ENCODE measurements at regions not wholly inside any gene's neighbourhood (a gene's known extent, or its start where the extent isn't known, plus 50 kb on each side); places are given as distances from the start of the nearest gene placed in this dataset.

DNA sequence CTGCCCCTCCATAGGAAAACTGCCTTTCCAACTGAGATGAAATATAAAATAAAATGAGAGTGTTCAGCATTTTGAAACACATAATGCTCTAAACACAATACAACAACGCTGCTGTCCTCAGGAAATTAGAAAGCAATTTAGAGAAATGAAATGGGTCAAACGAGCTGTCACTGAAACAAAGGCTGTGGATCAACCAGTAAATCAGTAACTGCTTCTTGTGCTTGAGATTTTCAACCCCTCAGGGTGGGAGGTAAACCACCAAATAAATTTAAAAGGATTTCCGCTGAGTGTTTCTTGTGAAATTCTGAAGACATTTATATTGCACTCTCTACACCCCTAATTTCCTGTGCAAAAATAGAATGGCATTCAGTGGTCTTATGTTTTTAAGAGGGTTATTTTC lies 657.1 kb upstream of the SEL1L start:
- DNase-seq: no peak

DNA sequence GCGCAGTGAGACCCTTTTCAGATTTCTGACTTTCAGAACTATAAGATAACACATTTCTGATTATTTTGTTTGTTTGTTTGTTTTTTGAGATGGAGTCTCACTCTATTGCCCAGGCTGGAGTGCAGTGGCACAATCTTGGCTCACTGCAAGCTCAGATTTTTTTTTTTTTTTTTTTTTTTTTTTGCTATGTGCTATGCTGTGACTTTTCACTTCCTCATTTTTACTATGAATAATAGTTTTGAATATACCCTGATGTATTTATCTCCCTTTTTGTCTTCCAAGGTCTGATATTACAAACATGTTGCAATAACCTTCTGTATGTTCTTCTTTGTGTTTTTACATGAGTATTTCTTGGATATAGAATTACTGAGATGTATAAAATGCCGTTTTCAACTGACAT lies 658.7 kb upstream of the SEL1L start:
- DNase-seq: no peak

DNA sequence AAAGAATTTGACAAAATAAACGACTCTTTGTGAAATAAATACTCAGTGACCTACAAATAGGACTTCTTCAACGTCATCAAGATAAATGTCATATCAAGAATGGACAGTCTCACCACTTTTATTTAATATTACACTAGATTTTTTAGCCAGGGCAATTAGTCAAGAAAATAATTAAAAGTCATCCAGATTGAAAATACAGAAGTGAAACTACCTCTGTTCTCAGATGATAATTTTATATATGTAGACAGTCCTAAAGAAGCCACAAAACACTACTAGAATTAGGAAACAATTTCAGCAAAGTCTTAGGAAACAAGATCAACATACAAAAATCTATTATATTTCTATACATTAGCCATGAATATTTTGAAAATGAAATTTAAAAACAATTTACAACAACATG lies 689.6 kb upstream of the SEL1L start:
- DNase-seq: no peak

- no peak for DNase-seq
These were observed 691.0 kb upstream of the SEL1L start for GRCh38 chr14:82224610-82225009.

DNA sequence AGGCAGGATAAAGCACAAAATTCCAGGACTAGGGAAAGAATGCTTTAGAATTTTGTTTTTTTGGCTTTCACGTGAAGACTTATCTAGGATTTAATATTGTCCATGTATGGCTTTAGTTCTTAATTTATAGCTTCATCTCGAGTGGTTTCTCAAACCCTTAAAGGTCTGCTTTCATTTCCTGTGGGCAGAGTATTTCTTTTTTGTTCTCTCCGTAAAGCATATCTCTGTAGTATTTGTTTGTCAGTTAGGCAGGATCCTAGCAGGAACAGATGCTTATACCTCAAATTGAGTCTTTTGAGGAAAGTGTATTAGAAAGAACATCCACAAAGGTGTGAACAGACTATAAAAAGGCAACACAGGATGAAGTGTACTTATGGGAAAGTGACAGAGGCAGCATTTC lies 697.1 kb upstream of the SEL1L start:
- DNase-seq: no peak

GRCh38 chr14:82238649-82239048 lies 705.0 kb upstream of the SEL1L start:
- no peak for DNase-seq

DNA sequence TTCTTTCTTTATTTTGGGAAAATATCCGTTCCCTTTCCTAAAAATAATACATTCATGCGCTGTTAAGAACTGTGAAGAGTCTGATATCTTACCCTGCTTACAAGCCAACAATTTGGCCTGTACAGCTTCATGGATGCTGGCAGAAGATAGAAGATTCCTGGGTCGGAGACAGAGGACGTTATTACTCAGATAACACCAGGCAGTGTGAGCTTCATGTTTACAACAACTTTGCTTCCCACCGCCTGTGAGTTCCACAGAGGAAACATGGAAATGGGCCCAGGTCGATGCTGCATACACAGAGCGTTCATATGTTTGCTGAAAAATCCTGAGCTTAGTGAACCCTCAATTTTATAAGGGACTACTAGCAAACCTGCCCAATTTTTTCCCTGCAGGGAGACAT lies 705.6 kb upstream of the SEL1L start:
- no peak for DNase-seq

DNA sequence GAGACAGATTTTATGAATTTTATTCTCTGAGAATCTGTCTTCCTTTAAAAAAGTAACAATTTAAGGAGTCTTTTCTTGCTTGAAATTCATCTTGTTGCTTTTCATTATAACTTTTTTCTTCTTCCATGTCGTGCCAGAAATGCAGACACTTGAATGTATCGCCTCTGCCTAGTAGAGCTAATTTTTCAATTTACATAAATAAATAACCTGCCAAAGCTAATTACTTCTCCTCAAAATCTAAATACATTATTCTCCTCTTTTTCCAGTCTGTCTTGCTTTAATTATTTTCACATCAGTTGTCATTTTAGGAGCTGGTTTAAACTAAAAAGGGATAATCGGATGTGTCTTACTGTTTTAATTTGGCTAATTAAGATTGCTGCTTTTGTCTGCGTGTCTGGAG lies 711.1 kb upstream of the SEL1L start:
- DNase-seq: no peak

DNA sequence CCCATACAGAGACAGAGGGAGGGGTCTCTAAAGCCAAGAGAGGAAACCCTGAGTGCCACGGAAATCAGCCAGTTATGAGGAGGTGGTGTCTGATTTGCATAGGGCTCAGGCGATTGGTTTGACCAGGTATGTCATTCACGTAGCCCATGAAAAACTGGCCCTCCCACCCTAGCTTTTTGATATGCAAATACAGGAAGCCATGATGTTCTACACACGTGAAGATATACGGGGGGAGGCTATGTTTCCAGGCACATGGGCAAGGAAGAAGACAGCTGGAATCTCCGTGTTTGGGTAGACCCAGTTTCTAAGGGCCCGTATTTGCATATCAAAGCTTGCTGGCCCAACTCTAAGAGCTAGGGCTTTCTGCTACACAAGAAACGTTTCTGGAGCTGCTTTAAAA lies 717.8 kb upstream of the SEL1L start:
- no peak for DNase-seq

GRCh38 chr14:82270286-82270685 lies 736.6 kb upstream of the SEL1L start:
- no peak for DNase-seq

DNA sequence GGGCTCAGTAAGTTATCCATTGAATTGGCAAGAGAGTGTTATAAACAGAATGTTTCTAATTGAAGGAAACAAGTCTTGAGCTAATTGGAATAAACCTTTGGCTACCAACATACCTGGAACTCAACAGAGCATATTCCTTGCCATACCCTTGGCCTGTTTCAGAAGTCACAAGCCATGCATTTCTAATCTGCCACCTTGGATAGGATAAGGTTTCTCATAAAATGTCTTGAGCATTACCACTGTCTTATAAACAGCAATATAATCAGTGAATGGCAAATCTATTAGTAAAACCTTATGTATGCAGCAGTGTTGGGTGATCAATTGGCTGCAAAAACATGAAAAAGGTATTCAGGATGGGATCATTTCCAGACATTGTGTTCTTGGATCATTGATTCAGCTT lies 765.2 kb upstream of the SEL1L start:
- no peak for DNase-seq

DNA sequence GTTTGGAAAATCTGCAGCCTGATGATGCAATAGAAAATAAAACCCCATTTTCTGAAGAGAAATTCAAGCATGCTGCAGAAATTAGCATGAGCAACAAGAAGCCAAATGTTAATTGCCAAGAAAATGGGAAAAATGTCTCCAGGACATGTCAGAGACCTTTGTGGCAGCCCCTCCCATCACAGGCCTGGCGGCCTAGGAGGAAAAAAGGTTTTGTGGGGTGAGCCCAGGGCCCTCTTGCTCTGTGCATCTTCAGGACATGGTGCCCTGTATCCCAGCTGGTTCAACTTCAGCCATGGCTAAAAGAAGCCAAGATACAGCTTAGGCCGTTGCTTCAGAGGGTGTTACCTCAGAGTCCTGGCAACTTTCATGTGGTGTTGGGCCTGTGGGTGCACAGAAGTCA lies 775.5 kb upstream of the SEL1L start:
- DNase-seq: no peak

GRCh38 chr14:82313889-82314288 lies 780.2 kb upstream of the SEL1L start:
- DNase-seq: peak; percentile 45

GRCh38 chr14:82328442-82328841 lies 794.8 kb upstream of the SEL1L start:
- DNase-seq: peak; percentile 0

- DNase-seq: no peak
These were observed 807.7 kb upstream of the SEL1L start for GRCh38 chr14:82341261-82341810.

- DNase-seq: no peak
These were observed 808.9 kb upstream of the SEL1L start for GRCh38 chr14:82342596-82342995.

DNA sequence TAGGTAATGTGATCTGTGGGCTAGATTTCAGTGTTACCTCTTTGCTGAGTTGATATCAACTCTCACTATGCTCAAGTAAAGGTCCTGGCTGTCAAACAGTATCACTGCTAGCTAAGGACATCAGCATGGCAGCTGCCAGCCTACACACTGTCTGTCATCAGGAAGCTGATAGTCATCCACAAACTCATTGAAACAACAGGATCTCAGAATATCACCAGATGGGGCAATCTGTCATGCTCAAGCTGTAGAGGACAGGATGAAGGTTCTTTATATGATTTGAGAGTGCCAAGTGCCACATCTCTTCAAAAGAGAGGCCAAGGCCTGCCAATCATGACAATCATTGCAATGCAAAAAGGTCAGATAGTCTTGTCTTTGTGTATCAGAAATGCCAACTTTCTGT lies 811.5 kb upstream of the SEL1L start:
- no peak for DNase-seq

- DNase-seq: no peak
These were observed 820.5 kb upstream of the SEL1L start for GRCh38 chr14:82354126-82354525.

- no peak for DNase-seq
These were observed 825.5 kb upstream of the SEL1L start for GRCh38 chr14:82359201-82359600.

DNA sequence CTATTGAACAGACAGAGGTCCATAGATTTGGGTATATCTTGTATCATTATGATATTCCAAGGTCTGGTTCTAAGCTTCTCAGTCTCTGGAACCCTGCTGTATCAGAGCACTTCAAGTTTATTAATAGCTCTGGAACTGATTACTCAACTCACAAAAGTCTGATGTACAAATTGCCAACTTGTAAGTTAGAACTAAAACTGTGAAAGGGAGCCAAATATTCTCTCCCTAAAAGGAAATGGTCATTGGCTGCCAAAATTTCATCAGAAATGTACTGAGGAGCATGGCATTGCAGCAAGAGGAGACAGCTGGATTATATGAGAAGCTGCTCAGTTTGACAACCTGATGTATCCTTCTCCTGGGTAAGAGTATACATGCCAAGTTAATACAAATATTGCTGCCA lies 828.8 kb upstream of the SEL1L start:
- DNase-seq: no peak

DNA sequence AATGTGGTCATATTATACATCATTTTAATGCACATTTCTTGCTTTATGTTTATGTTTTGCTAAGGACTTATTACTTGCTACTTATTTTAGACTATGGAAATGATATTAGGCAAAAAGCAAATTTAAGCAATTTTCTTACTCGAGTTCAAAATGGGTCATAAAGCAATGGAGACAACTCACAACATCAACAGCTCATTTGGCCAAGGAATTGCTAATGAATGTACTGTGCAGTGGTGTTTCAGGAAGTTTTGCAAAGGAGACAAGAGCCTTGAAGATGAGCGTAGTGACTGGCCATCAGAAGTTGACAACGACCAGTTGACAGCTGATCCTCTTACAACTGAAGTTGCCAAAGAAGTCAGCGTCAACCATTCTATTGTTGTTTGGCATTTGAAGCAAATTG lies 831.8 kb upstream of the SEL1L start:
- DNase-seq: no peak

DNA sequence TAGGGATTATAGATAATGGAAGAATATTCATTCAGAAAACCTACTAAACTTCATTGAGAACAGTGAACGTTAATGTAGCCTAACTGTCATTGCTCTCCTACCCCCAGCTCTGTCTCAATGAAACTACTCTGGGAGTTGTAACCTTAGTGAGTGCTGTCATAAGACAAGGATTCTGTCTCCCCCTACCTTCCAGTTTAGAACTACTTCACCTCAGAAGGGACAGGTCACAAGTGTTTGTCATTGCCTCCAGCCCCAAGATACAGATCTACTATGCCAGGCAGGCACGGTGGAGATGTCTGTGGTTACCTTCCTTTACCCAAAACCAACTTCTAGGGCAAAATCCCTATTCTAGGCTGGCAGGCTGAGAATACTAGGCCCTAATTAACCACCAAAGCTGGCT lies 833.1 kb upstream of the SEL1L start:
- no peak for DNase-seq

- DNase-seq: no peak
These were observed 845.6 kb upstream of the SEL1L start for GRCh38 chr14:82379291-82379690.

- DNase-seq: no peak
These were observed 851.4 kb upstream of the SEL1L start for GRCh38 chr14:82385048-82385447.

GRCh38 chr14:82387699-82388098 lies 854.0 kb upstream of the SEL1L start:
- no peak for DNase-seq

GRCh38 chr14:82388488-82388887 lies 854.8 kb upstream of the SEL1L start:
- no peak for DNase-seq
